Activated T-helper 17 cell treated with anti-CD3 and anti-CD28 coated beads, Interleukin-2, amount 50 U/mL, for 72 hours (primary cell): ENCODE measurements at regions not wholly inside any gene's neighbourhood (a gene's known extent, or its start where the extent isn't known, plus 50 kb on each side); places are given as distances from the start of the nearest gene placed in this dataset.

ENCODE experiments used
- ATAC-seq: fragments of 150-1000 bp; cut with Tn5 transposase; replicated peaks from 2 replicates; pipeline ENCODE4 v1.10.0; 2021; ENCODE audit warnings: mild to moderate bottlenecking, moderate library complexity
- H3K27ac Mint-ChIP-seq: one replicate; pipeline ENCODE4 v1.8.0; 2022; ENCODE audit warnings: mixed read lengths
- H3K27me3 Mint-ChIP-seq: one replicate; pipeline ENCODE4 v1.8.0; 2022; ENCODE audit warnings: mixed read lengths
- H3K36me3 Mint-ChIP-seq: one replicate; pipeline ENCODE4 v1.8.0; 2022; ENCODE audit warnings: low read depth, mild to moderate bottlenecking, mixed read lengths
- H3K4me1 Mint-ChIP-seq: one replicate; pipeline ENCODE4 v1.8.0; 2022; ENCODE audit warnings: mixed read lengths
- H3K4me3 Mint-ChIP-seq: one replicate; pipeline ENCODE4 v1.8.0; 2022; ENCODE audit warnings: mild to moderate bottlenecking, mixed read lengths
- H3K9me3 Mint-ChIP-seq: one replicate; pipeline ENCODE4 v1.8.0; 2022; ENCODE audit warnings: mixed read lengths

- Mint-ChIP-seq H3K36me3 (no peaks in the 10 kb centered on the region), H3K27me3 (no peaks in the 10 kb centered on the region), H3K4me3 (no peak overlapping the region), H3K27ac (no peak overlapping the region), H3K4me1 (no peaks in the 10 kb centered on the region), H3K9me3 (no peaks in the 10 kb centered on the region)
- no peak for ATAC-seq
Measured at GRCh38 chr9:1948541-1948940, 66.6 kb upstream of the SMARCA2 start.

- H3K27me3 Mint-ChIP-seq = no peaks in the 10 kb centered on the region
- no peaks in the 10 kb centered on the region for H3K9me3 Mint-ChIP-seq
- H3K4me3 Mint-ChIP-seq = no peak overlapping the region
- H3K27ac Mint-ChIP-seq = no peak overlapping the region
- no peak for ATAC-seq
- no peaks in the 10 kb centered on the region for H3K4me1 Mint-ChIP-seq
- no peaks in the 10 kb centered on the region for H3K36me3 Mint-ChIP-seq
Measured at GRCh38 chr9:1951446-1951845, 63.7 kb upstream of the SMARCA2 start.

GRCh38 chr9:1952001-1952400, 63.1 kb upstream of the SMARCA2 start:
- H3K27ac Mint-ChIP-seq = no peak overlapping the region
- H3K4me1 Mint-ChIP-seq = no peaks in the 10 kb centered on the region
- H3K36me3 Mint-ChIP-seq = no peaks in the 10 kb centered on the region
- H3K27me3 Mint-ChIP-seq = no peaks in the 10 kb centered on the region
- no peak overlapping the region for H3K4me3 Mint-ChIP-seq
- no peaks in the 10 kb centered on the region for H3K9me3 Mint-ChIP-seq
- ATAC-seq = no peak

- Mint-ChIP-seq H3K4me1 (no peaks in the 10 kb centered on the region), H3K36me3 (no peaks in the 10 kb centered on the region), H3K9me3 (no peaks in the 10 kb centered on the region), H3K4me3 (no peak overlapping the region), H3K27me3 (no peaks in the 10 kb centered on the region), H3K27ac (no peak overlapping the region)
- ATAC-seq = no peak
Measured at GRCh38 chr9:1954238-1954637, 60.9 kb upstream of the SMARCA2 start.

- Mint-ChIP-seq H3K27ac (no peak overlapping the region), H3K9me3 (no peaks in the 10 kb centered on the region), H3K4me1 (no peaks in the 10 kb centered on the region), H3K36me3 (no peaks in the 10 kb centered on the region), H3K4me3 (no peak overlapping the region), H3K27me3 (no peaks in the 10 kb centered on the region)
- ATAC-seq = no peak
Measured at GRCh38 chr9:1956958-1957357, 58.2 kb upstream of the SMARCA2 start.

GRCh38 chr9:1957856-1958255, 57.3 kb upstream of the SMARCA2 start:
- no peaks in the 10 kb centered on the region for H3K9me3 Mint-ChIP-seq
- H3K27ac Mint-ChIP-seq = no peak overlapping the region
- ATAC-seq = no peak
- no peak overlapping the region for H3K4me3 Mint-ChIP-seq
- H3K4me1 Mint-ChIP-seq = no peaks in the 10 kb centered on the region
- no peaks in the 10 kb centered on the region for H3K27me3 Mint-ChIP-seq
- H3K36me3 Mint-ChIP-seq = no peaks in the 10 kb centered on the region

- H3K27me3 Mint-ChIP-seq = no peaks in the 10 kb centered on the region
- no peaks in the 10 kb centered on the region for H3K9me3 Mint-ChIP-seq
- H3K27ac Mint-ChIP-seq = no peak overlapping the region
- ATAC-seq = no peak
- no peaks in the 10 kb centered on the region for H3K4me1 Mint-ChIP-seq
- H3K36me3 Mint-ChIP-seq = no peaks in the 10 kb centered on the region
- H3K4me3 Mint-ChIP-seq = no peak overlapping the region
Measured at GRCh38 chr9:1959371-1959770, 55.8 kb upstream of the SMARCA2 start.

GRCh38 chr9:1960342-1961042, 54.7 kb upstream of the SMARCA2 start:
- H3K4me3 Mint-ChIP-seq = no peak overlapping the region
- H3K36me3 Mint-ChIP-seq = no peaks in the 10 kb centered on the region
- no peaks in the 10 kb centered on the region for H3K4me1 Mint-ChIP-seq
- H3K27ac Mint-ChIP-seq = no peak overlapping the region
- no peaks in the 10 kb centered on the region for H3K9me3 Mint-ChIP-seq
- ATAC-seq = no peak
- no peaks in the 10 kb centered on the region for H3K27me3 Mint-ChIP-seq

GRCh38 chr9:1962122-1962521, 53.0 kb upstream of the SMARCA2 start:
- Mint-ChIP-seq H3K36me3 (no peaks in the 10 kb centered on the region), H3K4me3 (no peak overlapping the region), H3K9me3 (no peaks in the 10 kb centered on the region), H3K4me1 (no peaks in the 10 kb centered on the region), H3K27me3 (no peaks in the 10 kb centered on the region), H3K27ac (no peak overlapping the region)
- ATAC-seq = no peak

GRCh38 chr9:1962588-1963106, 52.5 kb upstream of the SMARCA2 start:
- H3K9me3 Mint-ChIP-seq = no peaks in the 10 kb centered on the region
- H3K4me3 Mint-ChIP-seq = no peak overlapping the region
- no peak for ATAC-seq
- H3K4me1 Mint-ChIP-seq = no peaks in the 10 kb centered on the region
- H3K27me3 Mint-ChIP-seq = no peaks in the 10 kb centered on the region
- no peaks in the 10 kb centered on the region for H3K36me3 Mint-ChIP-seq
- no peak overlapping the region for H3K27ac Mint-ChIP-seq

GRCh38 chr9:1964093-1964492, 51.1 kb upstream of the SMARCA2 start:
- Mint-ChIP-seq H3K4me3 (no peak overlapping the region), H3K4me1 (no peaks in the 10 kb centered on the region), H3K27me3 (no peaks in the 10 kb centered on the region), H3K9me3 (no peaks in the 10 kb centered on the region), H3K36me3 (no peaks in the 10 kb centered on the region), H3K27ac (no peak overlapping the region)
- no peak for ATAC-seq
